Breast epithelium (tissue), 3 donors: ENCODE measurements at regions not wholly inside any gene's neighbourhood (a gene's known extent, or its start where the extent isn't known, plus 50 kb on each side); places are given as distances from the start of the nearest gene placed in this dataset.
"Not testable (repeated sequence)": the region's sequence is repeated elsewhere in the genome, so short reads cannot be mapped to it uniquely, and the experiment has no call there.

Experiments used
- CTCF ChIP-seq, 3 donors: fragments of 450-650 bp; IDR thresholded peaks; one replicate each; pipeline ENCODE4 v1.5.1; 2016 to 2017; ENCODE audit warnings: antibody characterized with exemption in 3 of 3, mild to moderate bottlenecking in 3 of 3, moderate library complexity in 3 of 3
- POLR2A ChIP-seq: fragments of 450-650 bp; IDR thresholded peaks from one replicate; pipeline ENCODE4 v1.6.1; 2016; ENCODE audit warnings: antibody characterized with exemption, mild to moderate bottlenecking, moderate library complexity

DNA sequence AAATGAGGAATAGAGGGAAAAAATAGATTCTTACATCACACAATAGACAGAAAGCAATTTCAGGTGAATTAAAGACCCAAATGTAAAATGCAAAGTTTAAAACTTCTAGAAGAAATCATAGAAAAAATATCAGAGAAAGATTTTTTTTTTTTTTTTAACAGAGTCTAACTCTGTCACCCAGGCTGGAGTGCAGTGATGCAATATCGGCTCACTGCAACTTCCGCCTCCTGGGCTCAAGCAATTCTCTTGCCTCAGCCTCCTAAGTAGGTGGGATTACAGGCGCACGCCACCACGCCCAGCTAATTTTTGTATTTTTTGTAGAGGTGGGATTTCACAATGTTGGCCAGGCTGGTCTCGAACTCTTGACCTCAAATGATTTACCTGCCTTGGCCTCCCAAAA is 141.8 kb downstream of the COPRS start:
- TF ChIP-seq CTCF (IDR thresholded peaks at IDR 0.05); POLR2A: not testable (repeated sequence)
